Omental fat pad (tissue), 3 donors: ENCODE measurements at regions not wholly inside any gene's neighbourhood (a gene's known extent, or its start where the extent isn't known, plus 50 kb on each side); places are given as distances from the start of the nearest gene placed in this dataset.

ENCODE experiments used
- ATAC-seq: fragments of 150-250 bp; one replicate; pipeline ENCODE4 v1.9.1; 2016; ENCODE audit warnings: mild to moderate bottlenecking, moderate library complexity; ENCODE audit not compliant: low FRiP score
- DNase-seq: peaks from one replicate; pipeline ENCODE4 v3.0.0-alpha.2; 2019; ENCODE audit warnings: low spot score
- CTCF ChIP-seq, 3 donors: fragments of 450-650 bp; IDR thresholded peaks; one replicate each; pipeline ENCODE4 v1.5.1; 2016 to 2017; ENCODE audit warnings: antibody characterized with exemption in 3 of 3, mild to moderate bottlenecking in 3 of 3, moderate library complexity in 2 of 3

GRCh38 chr7:45982907-45983719, 62.0 kb upstream of the IGFBP3 start:
- DNase-seq = no peak
- ATAC-seq = no peak
- no peak for TF ChIP-seq CTCF (IDR thresholded peaks at IDR 0.05)

GRCh38 chr7:45982132-45982531, 61.1 kb upstream of the IGFBP3 start:
- no peak for TF ChIP-seq CTCF (IDR thresholded peaks at IDR 0.05)
- ATAC-seq = no peak

GRCh38 chr7:45980973-45981372, 59.9 kb upstream of the IGFBP3 start:
- ATAC-seq = no peak
- TF ChIP-seq CTCF (IDR thresholded peaks at IDR 0.05) = no peak
- no peak for DNase-seq

More at GRCh38 chr7:45982132-45982531, 61.1 kb upstream of the IGFBP3 start:
- DNase-seq = no peak

GRCh38 chr7:45980181-45980905, 59.3 kb upstream of the IGFBP3 start:
- ATAC-seq (no peak), DNase-seq (no peak)
- no peak for TF ChIP-seq CTCF (IDR thresholded peaks at IDR 0.05)

- no peak for ATAC-seq
- TF ChIP-seq CTCF (IDR thresholded peaks at IDR 0.05) = no peak
- no peak for DNase-seq
These were observed 58.5 kb upstream of the IGFBP3 start for GRCh38 chr7:45979275-45980180.

GRCh38 chr7:45978731-45979211, 57.7 kb upstream of the IGFBP3 start:
- ATAC-seq (no peak), DNase-seq (no peak)
- TF ChIP-seq CTCF (IDR thresholded peaks at IDR 0.05) = no peak
